Neuron (in vitro differentiated cells): ENCODE measurements at regions not wholly inside any gene's neighbourhood (a gene's known extent, or its start where the extent isn't known, plus 50 kb on each side); places are given as distances from the start of the nearest gene placed in this dataset.

Experiments used
- H2AFZ ChIP-seq: one replicate; pipeline ENCODE4 v1.6.1; 2013; ENCODE audit warnings: low read depth, mild to moderate bottlenecking, inconsistent platforms, low read length, moderate library complexity
- H3K27me3 ChIP-seq: one replicate; pipeline ENCODE4 v1.6.1; 2013; ENCODE audit warnings: low read length; ENCODE audit not compliant: insufficient read depth
- H3K36me3 ChIP-seq: one replicate; pipeline ENCODE4 v1.6.1; 2013; ENCODE audit warnings: low read length; ENCODE audit not compliant: insufficient read depth
- H3K4me1 ChIP-seq: one replicate; pipeline ENCODE4 v1.6.1; 2013; ENCODE audit warnings: low read length; ENCODE audit not compliant: insufficient read depth
- H3K4me3 ChIP-seq: 2 replicates; pipeline ENCODE4 v1.5.1; 2013; ENCODE audit warnings: mild to moderate bottlenecking, low read length, moderate library complexity
- H3K9me3 ChIP-seq: one replicate; pipeline ENCODE4 v1.6.1; 2013; ENCODE audit warnings: low read length

- H3K4me3 ChIP-seq: no peak overlapping the region
- no peak overlapping the region for H2AFZ ChIP-seq
- H3K4me1 ChIP-seq: peaks cover 8% of the 10 kb centered on the region
- H3K27me3 ChIP-seq: no peaks in the 10 kb centered on the region
- H3K36me3 ChIP-seq: no peaks in the 10 kb centered on the region
- H3K9me3 ChIP-seq: peaks cover 3% of the 10 kb centered on the region
Observed at GRCh38 chr2:239714116-239714515, 311.0 kb downstream of the NDUFA10 start.

- no peak overlapping the region for H2AFZ ChIP-seq
- peaks cover 3% of the 10 kb centered on the region for H3K9me3 ChIP-seq
- no peaks in the 10 kb centered on the region for H3K36me3 ChIP-seq
- H3K27me3 ChIP-seq: no peaks in the 10 kb centered on the region
- H3K4me3 ChIP-seq: no peak overlapping the region
- H3K4me1 ChIP-seq: peaks cover 8% of the 10 kb centered on the region
Observed at GRCh38 chr2:239712755-239713154, 311.9 kb upstream of the HDAC4 start.

- H2AFZ ChIP-seq: no peak overlapping the region
- no peak overlapping the region for H3K4me3 ChIP-seq
- H3K4me1 ChIP-seq: peaks cover 8% of the 10 kb centered on the region
- H3K9me3 ChIP-seq: peaks cover 3% of the 10 kb centered on the region
- no peaks in the 10 kb centered on the region for H3K27me3 ChIP-seq
- H3K36me3 ChIP-seq: no peaks in the 10 kb centered on the region
Observed at GRCh38 chr2:239711911-239712570, 311.2 kb upstream of the HDAC4 start.

GRCh38 chr2:239710953-239711861, 310.4 kb upstream of the HDAC4 start:
- H3K9me3 ChIP-seq: peaks cover 3% of the 10 kb centered on the region

GRCh38 chr2:239706367-239706766, 305.5 kb upstream of the HDAC4 start:
- H3K27me3 ChIP-seq: no peaks in the 10 kb centered on the region
- no peak overlapping the region for H2AFZ ChIP-seq
- H3K4me1 ChIP-seq: peaks cover 6% of the 10 kb centered on the region
- H3K9me3 ChIP-seq: no peaks in the 10 kb centered on the region
- no peaks in the 10 kb centered on the region for H3K36me3 ChIP-seq
- H3K4me3 ChIP-seq: no peak overlapping the region

More at GRCh38 chr2:239710953-239711861, 310.4 kb upstream of the HDAC4 start:
- Histone ChIP-seq H3K4me3 (no peak overlapping the region), H2AFZ (no peak overlapping the region), H3K27me3 (no peaks in the 10 kb centered on the region), H3K4me1 (peaks cover 8% of the 10 kb centered on the region), H3K36me3 (no peaks in the 10 kb centered on the region)

GRCh38 chr2:239704737-239705136, 303.9 kb upstream of the HDAC4 start:
- Histone ChIP-seq H2AFZ (no peak overlapping the region), H3K4me1 (no peaks in the 10 kb centered on the region), H3K36me3 (no peaks in the 10 kb centered on the region), H3K9me3 (no peaks in the 10 kb centered on the region), H3K27me3 (no peaks in the 10 kb centered on the region), H3K4me3 (no peak overlapping the region)

- no peak overlapping the region for H2AFZ ChIP-seq
- no peaks in the 10 kb centered on the region for H3K36me3 ChIP-seq
- H3K4me3 ChIP-seq: no peak overlapping the region
- no peaks in the 10 kb centered on the region for H3K27me3 ChIP-seq
- no peaks in the 10 kb centered on the region for H3K4me1 ChIP-seq
- H3K9me3 ChIP-seq: no peaks in the 10 kb centered on the region
Observed at GRCh38 chr2:239703834-239704233, 303.0 kb upstream of the HDAC4 start.

- Histone ChIP-seq H3K4me1 (no peaks in the 10 kb centered on the region), H3K27me3 (no peaks in the 10 kb centered on the region), H3K9me3 (no peaks in the 10 kb centered on the region), H3K36me3 (no peaks in the 10 kb centered on the region), H3K4me3 (no peak overlapping the region), H2AFZ (no peak overlapping the region)
Observed at GRCh38 chr2:239700686-239701345, 300.0 kb upstream of the HDAC4 start.

- Histone ChIP-seq H3K4me1 (no peaks in the 10 kb centered on the region), H3K9me3 (no peaks in the 10 kb centered on the region), H3K27me3 (no peaks in the 10 kb centered on the region), H3K36me3 (no peaks in the 10 kb centered on the region), H2AFZ (no peak overlapping the region), H3K4me3 (no peak overlapping the region)
Observed at GRCh38 chr2:239697399-239698164, 296.8 kb upstream of the HDAC4 start.

- Histone ChIP-seq H2AFZ (no peak overlapping the region), H3K9me3 (no peaks in the 10 kb centered on the region), H3K27me3 (no peaks in the 10 kb centered on the region), H3K36me3 (no peaks in the 10 kb centered on the region), H3K4me1 (no peaks in the 10 kb centered on the region), H3K4me3 (no peak overlapping the region)
Observed at GRCh38 chr2:239696559-239697207, 295.9 kb upstream of the HDAC4 start.

GRCh38 chr2:239695728-239696240, 295.0 kb upstream of the HDAC4 start:
- Histone ChIP-seq H3K27me3 (no peaks in the 10 kb centered on the region), H2AFZ (no peak overlapping the region), H3K36me3 (no peaks in the 10 kb centered on the region), H3K4me3 (no peak overlapping the region), H3K9me3 (no peaks in the 10 kb centered on the region), H3K4me1 (no peaks in the 10 kb centered on the region)

- H3K9me3 ChIP-seq: no peaks in the 10 kb centered on the region
- no peaks in the 10 kb centered on the region for H3K27me3 ChIP-seq
- H3K4me3 ChIP-seq: no peak overlapping the region
- no peaks in the 10 kb centered on the region for H3K36me3 ChIP-seq
- H3K4me1 ChIP-seq: no peaks in the 10 kb centered on the region
- no peak overlapping the region for H2AFZ ChIP-seq
Observed at GRCh38 chr2:239695106-239695727, 294.4 kb upstream of the HDAC4 start.
